CD4-positive, CD25-positive, alpha-beta regulatory T cell (primary cell): ENCODE measurements at regions not wholly inside any gene's neighbourhood (a gene's known extent, or its start where the extent isn't known, plus 50 kb on each side); places are given as distances from the start of the nearest gene placed in this dataset.

ENCODE experiments used
- ATAC-seq, 2 donors: fragments of 150-1000 bp; cut with Tn5 transposase; one replicate each; pipeline ENCODE4 v1.10.0; 2021; ENCODE audit warnings: low read depth in 2 of 2, moderate number of reproducible peaks in 2 of 2, moderate library complexity in 1 of 2
- DNase-seq, 3 donors: peaks; one replicate each; pipeline versions ENCODE4 v3.0.0 to v3.0.0-alpha.2; 2012 to 2022; ENCODE audit warnings: mixed read lengths in 1 of 3
- H3K27ac ChIP-seq: one replicate; pipeline ENCODE4 v1.7.0; 2013; ENCODE audit warnings: mild to moderate bottlenecking, low read length; ENCODE audit not compliant: insufficient read depth, poor library complexity, severe bottlenecking
- H3K27me3 ChIP-seq: one replicate; pipeline ENCODE4 v1.7.0; 2013; ENCODE audit warnings: low read length; ENCODE audit not compliant: control insufficient read depth, insufficient read depth
- H3K36me3 ChIP-seq: one replicate; pipeline ENCODE4 v1.7.0; 2013; ENCODE audit warnings: mild to moderate bottlenecking, low read length, moderate library complexity; ENCODE audit not compliant: control insufficient read depth, insufficient read depth
- H3K4me1 ChIP-seq: 2 replicates; pipeline ENCODE4 v1.7.0; 2013; ENCODE audit warnings: mild to moderate bottlenecking, low read length; ENCODE audit not compliant: insufficient read depth, control insufficient read depth, poor library complexity, severe bottlenecking
- H3K4me3 ChIP-seq: one replicate; pipeline ENCODE4 v1.7.0; 2013; ENCODE audit warnings: low read depth, mild to moderate bottlenecking, low read length, moderate library complexity
- H3K9me3 ChIP-seq, 2 experiments: 1 replicate in 1 of 2; 2 replicates in 1 of 2; pipeline ENCODE4 v1.7.0; 2013; ENCODE audit warnings: low read length in 2 of 2, mild to moderate bottlenecking in 1 of 2, moderate library complexity in 1 of 2; ENCODE audit not compliant: control insufficient read depth in 2 of 2
- H3K27ac Mint-ChIP-seq, 3 donors: one replicate each; pipeline ENCODE4 v1.8.0; 2020 to 2022; ENCODE audit warnings: mild to moderate bottlenecking in 3 of 3, mixed read lengths in 3 of 3, moderate library complexity in 2 of 3
- H3K27me3 Mint-ChIP-seq: one replicate; pipeline ENCODE4 v1.8.0; 2022; ENCODE audit warnings: mild to moderate bottlenecking, mixed read lengths
- H3K36me3 Mint-ChIP-seq: one replicate; pipeline ENCODE4 v1.8.0; 2020; ENCODE audit warnings: mixed read lengths
- H3K4me1 Mint-ChIP-seq, 4 donors: one replicate each; pipeline ENCODE4 v1.8.0; 2020 to 2022; ENCODE audit warnings: mixed read lengths in 4 of 4, mild to moderate bottlenecking in 1 of 4
- H3K4me3 Mint-ChIP-seq, 4 donors: one replicate each; pipeline ENCODE4 v1.8.0; 2020 to 2022; ENCODE audit warnings: mild to moderate bottlenecking in 4 of 4, mixed read lengths in 4 of 4, moderate library complexity in 3 of 4
- H3K9me3 Mint-ChIP-seq, 7 donors: one replicate each; pipeline ENCODE4 v1.8.0; 2020 to 2022; ENCODE audit warnings: mixed read lengths in 7 of 7, mild to moderate bottlenecking in 3 of 7, moderate library complexity in 2 of 7

DNA sequence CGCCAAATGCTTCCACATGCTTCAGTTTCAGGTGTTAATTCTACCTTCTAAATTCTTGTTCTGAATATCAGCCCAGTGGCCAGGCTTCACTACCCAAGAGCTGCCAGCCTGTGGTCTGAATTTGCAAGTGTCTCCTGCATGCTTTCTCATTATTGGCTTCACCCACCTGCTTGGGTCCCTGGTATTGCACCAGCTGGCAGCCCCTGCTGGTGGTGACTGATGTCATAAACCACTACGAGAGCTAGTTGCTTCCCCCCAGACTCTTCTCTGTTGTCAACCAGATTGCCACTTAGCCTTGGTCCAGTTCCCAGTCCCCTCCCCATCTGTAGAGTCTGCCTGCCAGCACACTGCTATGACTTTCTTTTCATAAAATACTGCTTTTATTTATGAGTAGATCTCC, 197.7 kb upstream of the DUSP10 start:
- no peak overlapping the region for H3K27ac Mint-ChIP-seq
- H3K27me3 Mint-ChIP-seq, result peaks cover 6% of the 10 kb centered on the region
- no peaks in the 10 kb centered on the region for H3K27me3 ChIP-seq
- ATAC-seq (peak in 1 of 2 donors; percentile 34), DNase-seq (no peak)
- H3K4me3 ChIP-seq, result no peak overlapping the region
- H3K4me1 ChIP-seq, result no peaks in the 10 kb centered on the region
- peaks cover 0 to 3% (median 0%) of the 10 kb centered on the region in 4 donors for H3K4me1 Mint-ChIP-seq
- no peak overlapping the region for H3K4me3 Mint-ChIP-seq
- H3K27ac ChIP-seq, result no peak overlapping the region
- H3K36me3 Mint-ChIP-seq, result peaks cover 5% of the 10 kb centered on the region
- H3K9me3 ChIP-seq, result peaks cover 0 to 2% of the 10 kb centered on the region in 2 experiments
- peaks cover 0 to 10% (median 5%) of the 10 kb centered on the region in 7 donors for H3K9me3 Mint-ChIP-seq
- no peaks in the 10 kb centered on the region for H3K36me3 ChIP-seq

DNA sequence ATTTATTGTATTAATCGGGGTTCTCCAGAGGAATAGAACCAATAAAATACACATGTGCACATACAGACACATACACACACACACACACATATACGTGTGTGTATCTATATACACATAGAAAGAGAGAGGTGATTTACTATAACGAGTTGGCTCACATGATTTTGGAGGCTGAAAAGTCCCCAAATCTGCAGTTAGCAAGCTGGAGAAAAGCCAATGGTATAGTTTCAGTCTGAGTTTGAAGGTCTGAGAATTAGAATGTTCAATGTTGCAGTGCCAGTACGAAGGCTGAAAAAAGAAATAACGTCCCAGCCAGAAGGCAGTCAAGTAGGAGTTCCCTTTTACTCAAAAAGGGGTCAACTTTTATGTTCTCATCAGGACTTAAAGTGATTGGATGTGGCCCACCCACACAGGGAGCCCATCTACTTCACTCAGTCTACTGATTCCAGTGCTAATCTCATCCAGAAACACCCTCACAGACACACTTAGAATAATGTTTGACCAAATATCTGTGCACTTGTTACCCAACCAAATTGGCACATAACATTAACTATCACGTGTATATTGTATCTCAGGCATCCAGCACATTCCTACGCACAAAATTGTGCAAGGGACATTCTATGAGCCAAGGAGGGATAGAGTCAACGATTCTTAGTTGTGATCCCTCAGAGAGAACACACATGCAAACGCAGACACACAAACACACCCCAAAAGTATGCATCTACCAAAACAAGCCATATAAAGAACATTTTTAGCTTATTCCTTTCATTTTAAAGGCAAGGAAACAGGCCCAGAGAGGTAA, 195.5 kb upstream of the DUSP10 start:
- ATAC-seq (no peak), DNase-seq (no peak)
- Mint-ChIP-seq H3K4me3 (no peak overlapping the region), H3K4me1 (peaks cover 0 to 3% (median 0%) of the 10 kb centered on the region in 4 donors), H3K9me3 (peaks cover 0 to 2% (median 0%) of the 10 kb centered on the region in 7 donors), H3K36me3 (no peaks in the 10 kb centered on the region), H3K27ac (no peak overlapping the region), H3K27me3 (peaks cover 6% of the 10 kb centered on the region)
- Histone ChIP-seq H3K4me3 (no peak overlapping the region), H3K27me3 (no peaks in the 10 kb centered on the region), H3K4me1 (no peaks in the 10 kb centered on the region), H3K27ac (no peak overlapping the region), H3K9me3 (no peaks in the 10 kb centered on the region), H3K36me3 (no peaks in the 10 kb centered on the region)

DNA sequence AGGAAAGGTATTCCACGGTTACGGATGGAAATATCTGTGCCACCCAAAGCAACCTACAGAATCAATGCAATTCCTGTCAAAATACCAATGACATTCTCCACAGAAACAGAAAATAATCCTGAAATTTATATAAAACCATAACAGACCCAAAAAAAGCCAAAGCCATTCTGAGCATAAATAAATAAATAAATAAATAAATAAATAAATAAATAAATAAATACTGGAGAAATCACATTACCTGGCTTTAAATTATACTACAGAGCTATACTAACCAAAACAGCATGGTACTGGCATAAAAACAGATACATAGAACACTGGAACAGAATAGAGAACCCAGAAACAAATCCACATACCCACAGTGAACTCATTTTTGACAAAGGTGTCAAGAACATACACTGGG, 191.9 kb upstream of the DUSP10 start:
- ATAC-seq (no peak), DNase-seq (no peak)
- Mint-ChIP-seq H3K36me3 (no peaks in the 10 kb centered on the region), H3K4me1 (peaks cover 0 to 3% (median 0%) of the 10 kb centered on the region in 4 donors), H3K4me3 (no peak overlapping the region), H3K9me3 (peaks cover 0 to 6% (median 2%) of the 10 kb centered on the region in 7 donors), H3K27ac (no peak overlapping the region), H3K27me3 (peaks cover 19% of the 10 kb centered on the region)
- H3K9me3 ChIP-seq, result peaks cover 0 to 3% of the 10 kb centered on the region in 2 experiments
- H3K36me3 ChIP-seq, result no peaks in the 10 kb centered on the region
- no peak overlapping the region for H3K27ac ChIP-seq
- no peak overlapping the region for H3K4me3 ChIP-seq
- H3K4me1 ChIP-seq, result no peaks in the 10 kb centered on the region
- H3K27me3 ChIP-seq, result peaks cover 3% of the 10 kb centered on the region

DNA sequence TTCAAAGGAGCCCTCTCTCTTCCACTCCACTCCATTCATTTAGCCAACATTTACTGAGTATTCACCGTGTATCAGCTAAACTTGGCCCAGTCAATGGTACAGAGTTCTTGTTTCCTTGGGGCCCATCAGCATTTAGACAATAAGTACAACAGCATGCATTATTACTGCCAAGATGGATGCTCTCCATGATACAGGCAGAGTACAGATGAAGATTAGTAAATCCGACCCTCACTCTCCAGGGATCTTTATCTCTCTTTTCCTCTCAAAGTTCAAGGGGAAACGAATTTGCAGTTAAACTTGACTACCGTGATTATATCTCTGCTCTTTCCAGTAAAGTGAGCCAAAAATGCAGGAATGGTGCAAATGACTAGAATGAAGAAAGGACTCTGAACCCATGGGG, 184.6 kb upstream of the DUSP10 start:
- peaks cover 0 to 6% (median 2%) of the 10 kb centered on the region in 7 donors for H3K9me3 Mint-ChIP-seq
- no peak overlapping the region for H3K4me3 Mint-ChIP-seq

DNA sequence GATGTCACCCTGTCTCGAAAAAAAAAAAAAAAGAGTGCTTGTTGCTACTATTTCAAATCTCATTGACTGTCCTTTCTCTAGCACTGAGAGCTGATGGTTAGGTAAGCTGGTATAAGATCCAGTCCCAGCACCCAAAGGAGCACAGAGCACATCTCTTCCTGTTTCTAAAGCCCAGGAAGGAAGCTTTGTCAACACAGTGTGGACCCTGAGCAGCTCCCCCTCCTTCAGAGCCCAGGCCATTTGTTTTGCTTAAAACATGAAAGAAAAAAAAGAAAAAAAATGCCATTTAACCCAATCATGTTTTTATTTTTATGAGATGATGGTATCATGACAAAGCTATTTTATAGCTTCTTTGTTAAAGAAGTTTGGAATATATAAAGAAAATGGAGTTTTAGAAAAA, 184.1 kb upstream of the DUSP10 start:
- H3K4me3 Mint-ChIP-seq, result no peak overlapping the region
- peaks cover 20% of the 10 kb centered on the region for H3K27me3 Mint-ChIP-seq
- H3K36me3 ChIP-seq, result no peaks in the 10 kb centered on the region
- H3K9me3 Mint-ChIP-seq, result peaks cover 0 to 6% (median 2%) of the 10 kb centered on the region in 7 donors
- H3K4me1 ChIP-seq, result no peaks in the 10 kb centered on the region
- H3K27ac ChIP-seq, result no peak overlapping the region
- peaks cover 4% of the 10 kb centered on the region for H3K27me3 ChIP-seq
- ATAC-seq (no peak), DNase-seq (no peak)
- H3K4me1 Mint-ChIP-seq, result peaks cover 0 to 4% (median 0%) of the 10 kb centered on the region in 4 donors
- H3K9me3 ChIP-seq, result peaks cover 0 to 3% of the 10 kb centered on the region in 2 experiments
- H3K27ac Mint-ChIP-seq, result no peak overlapping the region
- no peak overlapping the region for H3K4me3 ChIP-seq
- H3K36me3 Mint-ChIP-seq, result no peaks in the 10 kb centered on the region

More for the DNA sequence above, 184.6 kb upstream of the DUSP10 start:
- ATAC-seq (no peak), DNase-seq (no peak)
- Histone ChIP-seq H3K27ac (no peak overlapping the region), H3K4me3 (no peak overlapping the region), H3K36me3 (no peaks in the 10 kb centered on the region), H3K27me3 (peaks cover 4% of the 10 kb centered on the region), H3K4me1 (no peaks in the 10 kb centered on the region), H3K9me3 (peaks cover 0 to 3% of the 10 kb centered on the region in 2 experiments)
- no peaks in the 10 kb centered on the region for H3K36me3 Mint-ChIP-seq
- H3K4me1 Mint-ChIP-seq, result peaks cover 0 to 4% (median 0%) of the 10 kb centered on the region in 4 donors
- H3K27ac Mint-ChIP-seq, result no peak overlapping the region
- peaks cover 15% of the 10 kb centered on the region for H3K27me3 Mint-ChIP-seq

DNA sequence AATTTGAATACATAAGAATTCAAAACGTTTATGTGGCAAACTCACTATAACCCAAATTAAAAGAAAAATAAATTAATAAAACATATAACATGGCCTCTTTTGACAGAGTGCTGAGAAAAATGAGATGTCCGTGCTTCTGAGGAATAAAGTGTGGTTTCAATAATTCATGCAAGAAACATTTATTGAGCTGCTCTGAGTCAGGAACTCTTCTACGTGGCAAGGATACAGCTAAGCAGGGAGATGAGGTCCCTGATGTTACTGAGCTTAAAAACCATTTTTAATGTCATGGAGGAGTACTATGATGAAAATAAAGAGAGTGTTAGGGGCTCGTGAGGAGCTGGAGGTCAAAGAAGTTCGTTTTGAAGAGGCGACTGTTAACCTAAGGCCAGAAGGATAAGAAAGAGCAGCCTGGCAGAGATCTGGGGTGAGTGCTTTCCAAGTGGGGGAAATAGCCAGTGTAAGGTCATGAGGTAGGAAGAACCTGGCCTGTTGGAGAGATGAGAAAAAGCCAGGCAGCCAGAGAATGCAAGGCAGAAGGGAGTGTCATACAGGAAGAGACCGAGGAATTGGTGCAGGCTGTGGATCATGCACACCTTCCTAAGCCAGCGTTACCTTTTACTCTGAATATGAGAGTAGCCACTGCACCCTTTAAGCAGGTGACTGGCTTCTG, 182.2 kb upstream of the DUSP10 start:
- Mint-ChIP-seq H3K9me3 (peaks cover 0 to 2% (median 0%) of the 10 kb centered on the region in 7 donors), H3K4me1 (peaks cover 0 to 4% (median 0%) of the 10 kb centered on the region in 4 donors), H3K4me3 (no peak overlapping the region), H3K36me3 (no peaks in the 10 kb centered on the region), H3K27me3 (peaks cover 6% of the 10 kb centered on the region), H3K27ac (peak overlapping the region in 1 of 3 donors; percentile 42)
- no peak overlapping the region for H3K4me3 ChIP-seq
- no peak overlapping the region for H3K27ac ChIP-seq
- peaks cover 2% of the 10 kb centered on the region for H3K27me3 ChIP-seq
- H3K4me1 ChIP-seq, result no peaks in the 10 kb centered on the region
- H3K9me3 ChIP-seq, result no peaks in the 10 kb centered on the region
- H3K36me3 ChIP-seq, result no peaks in the 10 kb centered on the region
- DNase-seq (no peak), ATAC-seq (no peak)

DNA sequence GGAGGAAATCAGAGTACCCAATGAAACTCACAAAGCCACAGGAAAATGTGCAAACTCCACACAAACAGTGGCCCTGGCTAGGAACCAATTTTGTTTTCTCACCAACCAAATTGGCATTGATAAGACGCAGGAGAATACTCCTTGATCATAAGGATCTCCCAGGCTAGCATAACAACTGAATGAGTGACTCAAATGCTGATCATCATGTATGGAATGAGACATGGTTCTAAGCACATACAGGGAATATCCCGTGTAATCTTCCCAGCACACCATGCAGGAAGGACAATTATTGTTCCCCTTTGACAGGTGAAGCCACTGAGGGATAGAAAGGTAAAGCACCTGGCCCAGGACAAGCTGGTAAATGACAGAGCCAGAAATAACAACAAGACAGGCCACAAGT, 180.0 kb upstream of the DUSP10 start:
- peaks cover 0 to 1% (median 0%) of the 10 kb centered on the region in 7 donors for H3K9me3 Mint-ChIP-seq
- no peaks in the 10 kb centered on the region for H3K36me3 Mint-ChIP-seq
- no peak for ATAC-seq
- no peak overlapping the region for H3K4me3 Mint-ChIP-seq
- H3K27ac Mint-ChIP-seq, result no peak overlapping the region
- no peaks in the 10 kb centered on the region for H3K27me3 ChIP-seq
- H3K27ac ChIP-seq, result no peak overlapping the region
- no peak for DNase-seq
- H3K4me3 ChIP-seq, result no peak overlapping the region
- H3K4me1 Mint-ChIP-seq, result peaks cover 0 to 4% (median 0%) of the 10 kb centered on the region in 4 donors
- H3K9me3 ChIP-seq, result no peaks in the 10 kb centered on the region
- H3K27me3 Mint-ChIP-seq, result peaks cover 9% of the 10 kb centered on the region
- no peaks in the 10 kb centered on the region for H3K36me3 ChIP-seq
- H3K4me1 ChIP-seq, result no peaks in the 10 kb centered on the region
